HG03575 (cell line): ENCODE measurements at regions not wholly inside any gene's neighbourhood (a gene's known extent, or its start where the extent isn't known, plus 50 kb on each side); places are given as distances from the start of the nearest gene placed in this dataset.

ENCODE experiments used
- ATAC-seq: cut with Tn5 transposase; IDR thresholded peaks from one replicate; pipeline ENCODE4 v1.9.1; 2021; ENCODE audit not compliant: unreplicated experiment, insufficient number of reproducible peaks, low FRiP score; ENCODE audit errors: extremely low read depth

DNA sequence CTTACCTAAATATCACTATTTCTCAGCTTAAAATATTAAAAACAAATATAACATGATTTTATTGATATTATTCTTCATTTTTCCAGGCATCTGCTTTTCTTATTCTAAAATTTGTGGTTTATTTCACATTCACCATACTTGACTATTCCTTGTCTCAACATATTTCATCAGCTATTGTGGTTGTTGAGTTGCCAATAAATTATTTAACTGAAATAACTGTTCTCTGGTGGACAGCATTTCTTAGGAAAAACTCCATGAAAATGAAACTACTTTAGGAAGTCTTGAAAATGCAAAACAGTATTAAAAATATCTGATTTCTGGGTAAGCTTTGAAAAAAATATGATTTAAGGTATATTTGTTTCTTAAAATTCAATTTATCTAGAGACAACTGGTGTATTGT is 122.9 kb upstream of the SEMA3A start:
- ATAC-seq: no peak

DNA sequence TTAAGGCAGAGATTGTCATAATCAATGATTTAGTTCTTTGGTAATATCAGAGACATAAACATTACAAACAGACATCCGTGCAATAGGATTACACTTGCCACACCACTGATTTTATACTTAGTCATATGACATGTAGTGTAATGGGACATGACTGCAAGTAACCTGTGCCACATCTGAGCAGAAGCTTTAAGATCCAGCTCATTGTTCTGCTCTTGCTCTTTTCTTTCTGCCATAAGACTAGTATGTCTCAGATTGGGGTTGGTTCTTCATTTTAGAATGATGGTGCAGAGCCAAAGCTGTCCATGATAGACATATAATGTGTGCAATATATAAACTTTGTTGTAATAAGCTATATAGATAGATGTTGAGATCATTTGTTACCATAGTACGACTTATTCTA is 119.7 kb upstream of the SEMA3A start:
- ATAC-seq: no peak

DNA sequence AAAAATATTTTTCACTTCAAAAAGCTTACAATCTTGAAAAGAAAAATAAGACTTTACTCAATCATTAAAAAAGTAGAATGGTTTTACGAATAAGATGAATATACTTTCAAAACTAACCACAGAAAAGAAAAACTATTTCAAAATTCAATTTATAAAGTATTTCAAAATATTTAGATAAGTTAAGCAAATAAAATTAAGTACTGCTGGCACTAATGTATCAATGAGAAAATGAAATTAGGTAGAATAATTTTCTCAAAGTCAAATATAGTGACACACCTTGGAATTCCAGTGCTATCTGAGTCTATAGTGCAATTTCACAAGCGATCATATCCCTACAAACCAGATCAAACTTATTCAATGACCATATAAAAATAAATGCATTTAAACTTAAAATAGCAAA is 109.8 kb upstream of the SEMA3A start:
- no peak for ATAC-seq

DNA sequence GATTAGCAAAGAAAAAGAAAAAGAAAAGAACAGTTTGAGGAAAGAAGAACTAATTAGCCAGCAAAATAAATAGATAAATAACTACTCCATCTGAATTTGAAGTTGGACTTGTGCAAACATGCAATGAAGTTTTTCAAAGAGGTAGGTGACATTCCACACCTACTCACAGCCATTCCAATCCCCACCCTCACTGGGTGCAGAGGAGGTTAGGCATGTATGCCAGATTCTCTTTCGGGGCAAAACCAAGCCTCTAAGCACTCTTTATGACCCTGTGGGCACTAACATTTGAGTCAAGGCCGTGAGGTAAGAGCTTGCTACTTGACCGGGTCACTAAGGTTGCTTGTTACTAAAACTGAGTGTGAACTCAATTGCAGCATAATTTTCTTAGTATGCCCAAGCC is 108.4 kb upstream of the SEMA3A start:
- ATAC-seq: no peak

DNA sequence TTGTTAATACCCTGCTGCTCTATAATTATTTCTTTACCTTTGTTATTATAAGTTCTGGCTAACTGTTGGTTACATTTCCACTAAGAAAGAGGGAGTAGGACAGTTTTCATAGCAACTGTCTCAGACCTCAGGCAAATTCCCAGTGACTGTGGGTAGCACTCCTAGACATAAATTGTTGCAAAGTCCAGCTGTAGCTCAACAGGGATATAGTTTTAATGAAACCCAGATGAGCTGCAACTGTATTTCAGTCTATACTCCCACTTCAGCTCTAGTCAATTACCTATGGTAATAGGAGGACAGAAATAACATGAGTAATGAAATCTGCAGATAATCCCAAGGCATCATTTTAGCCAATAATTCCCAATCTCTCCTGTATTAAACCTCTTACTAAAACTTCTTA is 103.0 kb upstream of the SEMA3A start:
- ATAC-seq: no peak

DNA sequence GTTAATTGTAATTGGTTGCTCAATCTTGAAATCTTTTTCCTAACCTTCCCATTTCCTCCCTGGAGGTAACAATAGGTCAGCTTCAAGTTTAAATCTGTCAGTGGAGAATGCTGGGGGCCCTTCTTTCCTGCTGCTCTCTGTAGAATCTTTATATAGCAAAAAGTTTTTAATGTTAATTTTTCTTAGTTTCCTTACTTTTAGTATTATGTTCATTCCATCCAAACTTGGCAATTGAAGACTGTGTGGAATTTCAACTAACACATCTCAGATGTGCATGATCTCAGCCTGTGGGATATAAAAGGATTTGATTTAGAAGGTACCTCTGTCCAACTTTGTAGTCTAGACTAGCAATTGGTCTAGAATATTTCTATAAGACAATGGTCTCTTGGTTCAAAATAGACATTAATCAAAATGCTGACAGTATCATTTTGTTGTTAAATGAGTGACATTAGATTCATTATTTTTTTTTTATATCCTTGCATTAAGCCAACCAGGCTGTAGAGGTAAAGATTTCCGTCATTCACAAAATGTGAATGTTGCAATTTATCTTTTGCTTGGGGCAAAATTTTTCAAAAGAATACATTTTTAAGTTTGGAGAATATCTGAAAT is 100.4 kb upstream of the SEMA3A start:
- no peak for ATAC-seq

DNA sequence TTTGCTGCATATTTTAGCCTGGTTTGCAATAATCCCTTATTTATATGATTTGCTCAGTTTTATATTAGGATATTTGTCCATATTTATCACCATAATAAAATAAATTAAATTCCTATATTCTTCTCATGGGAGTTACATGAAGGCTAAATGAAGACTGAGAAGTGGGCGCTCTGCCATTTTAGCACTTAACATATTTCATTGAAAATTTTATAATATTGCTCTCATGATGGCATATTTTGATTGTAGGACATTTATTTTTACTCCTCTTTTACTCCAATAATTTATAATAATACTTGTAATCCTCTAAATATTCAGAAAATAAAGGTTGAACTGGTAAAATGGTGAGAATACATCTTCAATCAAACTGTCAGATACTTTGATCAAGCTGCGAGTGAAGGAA is 99.8 kb upstream of the SEMA3A start:
- no peak for ATAC-seq

DNA sequence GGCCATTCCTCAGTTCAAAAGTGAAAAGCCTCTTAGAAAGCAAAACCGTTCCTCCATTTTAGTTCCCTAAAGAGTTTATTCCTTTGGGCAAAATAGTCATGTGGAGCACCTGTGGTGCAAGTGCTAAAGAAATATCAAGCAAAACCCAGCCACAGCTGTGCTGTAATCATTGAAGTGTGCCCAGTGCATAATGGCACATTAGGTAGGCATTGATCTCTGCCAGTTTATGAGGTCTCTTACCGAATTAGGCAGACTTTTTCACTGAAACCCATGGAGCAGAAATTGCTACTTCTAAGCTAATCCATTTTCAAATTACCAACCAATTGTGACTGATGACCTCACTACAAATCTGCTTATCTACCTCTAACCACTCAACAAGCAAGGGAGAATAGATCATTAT is 97.2 kb upstream of the SEMA3A start:
- no peak for ATAC-seq

DNA sequence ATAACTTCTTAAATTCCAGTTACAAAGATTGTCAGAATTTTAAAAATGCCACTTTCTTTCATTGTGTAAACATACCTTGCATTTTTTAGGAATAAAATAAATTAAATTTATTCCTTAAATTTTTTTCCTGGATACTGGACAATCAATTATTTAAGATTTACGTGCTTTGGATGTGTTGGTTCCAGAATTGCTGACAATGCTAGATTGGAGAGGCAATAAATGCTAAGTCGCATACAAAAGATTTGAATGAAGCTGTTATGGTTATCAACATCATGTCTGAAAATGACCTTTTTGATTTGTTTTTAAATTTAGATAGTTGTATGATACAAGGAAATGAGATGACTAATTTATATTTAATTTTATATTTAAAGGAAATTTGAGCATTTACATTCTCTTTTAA is 89.2 kb upstream of the SEMA3A start:
- ATAC-seq: no peak

DNA sequence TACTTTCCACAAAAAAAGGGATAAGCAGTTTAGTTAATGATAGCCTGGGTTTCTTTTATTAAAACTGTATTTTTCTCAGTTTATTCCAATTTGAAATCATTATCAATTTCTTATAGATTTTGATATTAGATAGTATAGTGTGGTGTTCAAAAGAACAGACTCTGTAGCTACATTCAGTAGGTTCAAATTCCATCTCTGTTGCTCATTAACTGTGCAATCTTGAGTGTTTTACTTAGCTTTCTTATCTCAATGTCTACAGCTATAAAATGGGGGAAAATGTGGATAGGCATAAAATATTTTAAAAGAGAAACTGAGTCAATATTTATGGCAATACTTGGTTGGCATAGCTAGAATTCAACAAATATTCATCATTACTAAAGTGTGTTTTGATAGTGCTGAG is 86.9 kb upstream of the SEMA3A start:
- ATAC-seq: no peak

DNA sequence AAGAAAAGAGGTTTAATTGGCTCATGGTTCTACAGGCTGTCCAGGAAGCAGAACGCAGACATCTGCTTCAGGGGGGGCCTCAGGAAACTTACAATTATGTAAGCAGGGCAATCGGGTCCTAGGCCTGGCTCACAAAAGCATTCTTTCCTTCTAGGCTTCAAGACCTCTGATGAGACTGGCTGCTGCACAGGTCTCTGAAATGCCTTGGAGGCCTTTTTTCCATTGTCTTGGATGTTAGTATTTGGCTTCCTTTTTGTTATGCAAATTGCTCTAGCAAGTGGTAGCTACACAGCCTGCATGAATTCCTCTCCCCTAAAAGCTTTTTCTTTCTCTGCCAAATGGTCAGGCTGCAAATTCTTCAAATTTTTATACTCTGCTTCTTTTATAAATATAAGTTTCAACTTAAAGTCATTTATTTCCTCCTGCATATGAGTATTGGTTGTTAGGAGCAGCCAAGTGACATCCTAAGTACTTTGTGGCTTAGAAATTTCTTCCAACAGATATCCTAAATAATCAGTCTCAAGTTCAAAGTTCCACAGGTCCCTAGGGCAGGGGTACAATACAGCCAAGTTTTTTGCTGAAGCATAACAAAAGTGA is 83.1 kb upstream of the SEMA3A start:
- no peak for ATAC-seq

DNA sequence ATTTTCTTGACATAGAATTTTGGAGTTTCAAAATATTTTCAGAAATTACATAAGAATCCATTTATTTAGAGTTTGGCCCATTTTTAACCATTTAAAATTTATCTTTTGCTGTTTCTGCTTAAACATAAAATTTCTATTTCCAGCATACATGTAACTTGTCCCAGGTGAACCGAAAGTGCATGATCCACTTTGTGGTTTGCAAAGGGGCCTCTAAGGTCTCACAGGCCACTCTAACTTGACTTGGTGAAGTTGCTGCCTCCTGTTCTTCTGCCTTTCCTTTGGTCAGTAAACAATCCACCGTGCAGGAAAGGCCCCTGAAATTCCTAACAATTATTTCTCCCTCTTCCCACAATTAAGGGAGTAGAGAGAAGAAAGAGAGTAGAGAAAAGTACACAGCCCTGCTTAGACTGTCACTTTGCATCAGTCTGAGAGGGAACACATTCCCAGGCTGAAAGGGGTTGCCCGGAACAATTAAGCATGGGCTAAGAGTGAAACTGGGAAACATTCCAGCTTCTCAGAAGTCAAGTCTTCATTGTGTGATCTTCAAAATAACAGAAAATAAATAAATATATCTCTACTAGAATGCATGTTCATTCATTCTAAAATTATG is 79.5 kb upstream of the SEMA3A start:
- ATAC-seq: no peak

DNA sequence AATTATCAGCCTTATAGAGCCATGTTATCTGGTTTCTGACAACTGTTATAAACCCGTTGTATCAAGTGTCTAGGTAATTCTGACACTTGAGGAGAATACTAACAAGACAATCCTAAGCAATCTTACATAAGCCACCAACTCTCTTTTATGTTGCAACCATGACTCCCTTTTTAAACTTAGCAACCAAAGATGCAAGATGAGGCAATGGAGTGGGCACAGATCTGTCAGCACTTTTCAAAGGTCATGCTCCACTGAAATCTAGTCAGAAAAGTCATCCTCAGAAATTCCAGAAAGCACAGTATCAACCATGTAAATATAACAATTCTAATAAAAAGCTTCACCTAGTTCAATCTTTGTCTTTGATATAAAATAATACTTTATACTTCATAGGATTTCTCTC is 77.0 kb upstream of the SEMA3A start:
- ATAC-seq: no peak

DNA sequence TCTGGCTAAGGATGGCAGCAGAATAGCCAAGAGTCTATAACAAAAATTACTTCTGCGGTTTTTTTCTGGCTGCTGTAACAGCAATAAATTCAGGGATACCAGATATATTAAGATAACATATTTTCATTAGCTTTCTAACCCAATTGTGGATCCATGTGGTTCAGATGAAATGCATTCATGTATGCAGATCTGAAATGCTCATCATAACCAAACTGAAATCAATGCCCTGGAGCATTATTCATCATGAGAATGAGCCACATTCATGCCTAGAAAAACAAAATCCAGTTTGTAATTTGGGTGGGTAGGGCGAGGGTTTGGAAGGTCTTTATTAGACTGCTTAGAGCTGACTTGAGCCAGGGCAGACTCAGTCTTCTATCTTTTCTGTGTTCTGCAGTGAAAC is 69.8 kb upstream of the SEMA3A start:
- no peak for ATAC-seq

DNA sequence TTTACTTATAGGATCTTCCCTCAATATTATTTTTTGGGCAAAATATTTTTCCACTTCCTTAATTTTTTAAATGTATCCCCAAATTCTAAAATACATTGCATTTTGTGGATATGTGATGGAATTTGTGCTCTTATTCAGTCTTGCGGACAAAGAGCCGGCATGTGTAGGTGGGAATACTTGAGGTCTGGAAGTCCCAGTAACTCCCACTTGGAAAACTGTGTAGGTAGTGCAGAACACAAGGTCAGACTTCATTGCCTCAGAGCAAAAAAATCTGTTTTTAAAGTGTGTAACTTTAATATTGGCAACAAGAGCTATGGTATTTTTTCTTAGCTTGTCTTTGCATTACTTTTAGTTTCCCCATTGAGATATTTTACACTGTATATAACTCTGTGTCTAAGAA is 68.5 kb upstream of the SEMA3A start:
- no peak for ATAC-seq

DNA sequence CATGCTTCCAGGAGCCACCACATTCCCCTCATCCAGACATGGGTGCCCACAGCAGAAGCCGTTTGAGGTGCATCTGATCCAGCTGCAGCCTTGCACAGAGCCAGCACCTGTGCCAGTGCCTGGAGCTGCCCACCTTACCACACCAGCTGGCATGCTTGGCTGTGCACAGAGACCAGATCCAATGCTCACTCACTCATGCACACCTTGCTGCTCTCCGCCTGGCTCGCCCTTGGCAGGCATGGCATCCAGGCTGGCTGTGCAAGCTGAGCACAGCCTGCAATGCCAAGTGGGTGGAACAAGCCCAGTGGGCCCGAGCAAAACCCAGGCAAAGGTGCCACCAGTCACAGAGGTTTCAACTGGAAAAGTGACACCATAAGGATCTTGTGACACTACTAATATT is 66.9 kb upstream of the SEMA3A start:
- ATAC-seq: no peak

DNA sequence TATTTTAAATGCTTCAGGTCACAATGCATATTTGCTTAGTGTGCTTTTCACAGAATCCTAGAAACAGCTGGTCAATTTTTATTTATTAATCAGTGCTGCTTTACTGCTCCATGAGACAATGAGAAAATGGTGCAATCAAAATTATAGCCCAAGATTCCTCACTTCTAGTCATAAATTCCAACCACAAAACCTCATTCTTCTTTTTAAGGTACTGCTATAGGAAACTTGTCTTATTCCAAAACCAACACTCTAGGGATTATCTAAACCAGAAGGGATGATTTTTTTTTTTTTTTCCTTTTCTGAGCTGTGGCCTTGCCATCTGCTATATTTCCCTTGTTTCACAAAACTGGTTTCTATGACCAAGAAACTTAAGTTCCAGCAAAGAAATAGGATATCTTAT is 64.0 kb upstream of the SEMA3A start:
- no peak for ATAC-seq

DNA sequence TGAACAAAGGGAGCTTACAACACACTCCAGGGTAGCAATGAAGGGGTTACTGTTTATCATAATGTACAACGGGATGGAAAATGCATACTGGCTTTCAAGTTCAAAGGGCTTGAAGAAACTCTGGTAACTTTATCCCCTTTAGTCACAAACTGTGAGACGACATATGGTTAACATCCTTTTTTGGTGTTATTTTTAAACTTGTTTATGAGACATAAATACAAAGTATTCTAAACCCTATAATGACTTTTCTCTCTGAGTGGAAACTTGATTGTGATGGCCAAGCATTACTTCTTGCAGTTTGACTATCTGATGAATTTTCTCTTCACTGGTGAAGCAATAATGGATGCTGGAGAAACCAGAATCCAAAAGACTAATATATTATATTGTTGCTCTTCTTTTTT is 62.0 kb upstream of the SEMA3A start:
- no peak for ATAC-seq

DNA sequence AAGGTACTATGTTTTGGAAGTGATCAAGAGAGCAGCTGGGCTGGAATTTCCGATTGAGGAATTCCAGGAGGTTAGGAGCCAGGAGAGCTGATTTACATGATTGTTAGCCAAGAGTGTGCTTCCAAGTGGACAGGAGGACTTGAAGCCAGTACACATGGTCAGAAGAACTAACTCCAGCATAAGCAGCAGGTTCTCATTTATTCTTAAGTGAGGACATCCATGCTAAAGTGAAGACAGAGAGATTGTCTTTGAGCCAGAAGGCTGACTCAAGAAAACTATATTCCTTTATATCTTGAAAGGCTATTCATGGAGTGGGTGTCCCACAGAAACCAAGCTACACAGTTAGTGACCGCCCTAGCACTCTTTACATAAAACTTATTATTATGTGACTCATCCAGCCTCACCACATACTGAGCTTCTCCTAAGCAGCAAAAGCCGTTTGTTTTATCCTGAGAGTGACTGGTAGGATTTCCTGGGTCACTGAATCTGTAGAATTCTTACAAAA is 56.7 kb upstream of the SEMA3A start:
- no peak for ATAC-seq

DNA sequence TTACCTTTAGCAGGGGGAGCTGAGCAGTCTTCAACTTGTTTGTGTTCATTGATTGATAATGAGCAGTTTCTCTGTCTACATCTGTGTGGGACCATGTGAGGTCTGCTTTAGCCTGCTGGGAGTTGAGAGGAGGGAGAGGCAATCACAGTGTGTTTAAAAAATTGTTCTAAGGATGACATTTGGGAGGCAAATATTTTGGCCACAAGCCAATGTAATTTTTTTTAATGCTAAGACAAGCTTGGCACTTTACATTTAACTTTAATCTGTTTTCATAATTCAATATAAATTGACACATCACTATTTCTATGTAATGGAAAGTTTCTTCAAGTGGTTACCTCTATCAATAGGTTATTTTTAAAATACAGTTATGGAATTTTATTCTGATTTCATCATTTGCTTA is 55.9 kb upstream of the SEMA3A start:
- no peak for ATAC-seq

DNA sequence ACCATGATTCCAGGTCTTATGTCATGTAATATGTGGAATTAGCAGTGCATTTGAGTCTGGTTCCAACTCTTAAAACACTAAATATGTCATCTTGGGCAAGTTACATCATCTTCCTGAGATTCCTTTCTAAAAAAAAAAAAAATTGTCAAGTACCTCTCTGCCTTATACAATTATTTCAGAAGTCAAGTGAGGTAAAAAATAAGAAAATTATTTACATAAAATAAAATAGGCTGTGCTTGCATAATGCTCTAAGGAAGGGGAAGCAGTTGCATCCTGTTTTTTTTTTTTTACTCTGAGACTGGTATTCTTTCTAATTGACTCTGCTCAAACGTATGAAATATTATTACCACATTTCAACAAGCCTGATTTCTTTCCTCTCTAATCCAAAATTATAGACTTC is 55.1 kb upstream of the SEMA3A start:
- ATAC-seq: no peak
